Pancreas (tissue), 10 donors: ENCODE measurements at regions not wholly inside any gene's neighbourhood (a gene's known extent, or its start where the extent isn't known, plus 50 kb on each side); places are given as distances from the start of the nearest gene placed in this dataset.

ENCODE experiments used
- ATAC-seq, 4 donors: fragments of 200-7000 bp; cut with Tn5 transposase; one replicate each; pipeline versions ENCODE4 v1.8.0 to v1.9.1; 2020; ENCODE audit warnings: mild to moderate bottlenecking in 4 of 4, moderate library complexity in 4 of 4
- DNase-seq, 6 donors: peaks; one replicate each; pipeline ENCODE4 v3.0.0-alpha.2; 2020
- FAIRE-seq: peaks from 2 replicates; lab custom pipeline; 2012; peaks lifted over from hg19 to GRCh38; lab: Jason Lieb, UNC
- H3K27ac ChIP-seq, 4 donors: fragments of 200-600 bp; sonication (generic); 1 replicate in 3 of 4; 2 replicates in 1 of 4; pipeline versions ENCODE4 v1.5.0 to v1.8.0; 2020
- H3K27me3 ChIP-seq, 4 donors: fragments of 200-600 bp; one replicate each; pipeline ENCODE4 v1.8.0; 2021
- H3K36me3 ChIP-seq, 3 donors: fragments of 200-600 bp; sonication (generic) in 1 of 3; one replicate each; pipeline versions ENCODE4 v1.5.0 to v1.8.0; 2020 to 2021
- H3K4me1 ChIP-seq, 3 donors: fragments of 200-600 bp; one replicate each; pipeline ENCODE4 v1.8.0; 2021
- H3K4me3 ChIP-seq, 4 donors: fragments of 200-600 bp; sonication (generic) in 2 of 4; one replicate each; pipeline versions ENCODE4 v1.5.0 to v1.8.0; 2020 to 2021
- H3K9me3 ChIP-seq, 4 donors: fragments of 200-600 bp; one replicate each; pipeline ENCODE4 v1.8.0; 2021
- WGBS, 2 donors: extraction: QIAGEN DNeasy Blood & Tissue Kit; methylation state at CpG; one replicate each; pipeline ENCODE4 v1.1.7; 2013; 5-methylcytosine and 5-hydroxymethylcytosine counted together
- intact Hi-C, 3 donors: fragments of 100-400 bp; cut with DNase I; formaldehyde crosslinking; loops; one replicate each; pipeline versions ENCODE4 v1.11.1 to v1.14.2; 2022
- TF ChIP-seq, protein P1 (sequence below), 4 donors: fragments of 200-600 bp; sonication (generic) in 3 of 4; IDR thresholded peaks; one replicate each; pipeline versions ENCODE4 v1.5.0 to v1.8.0; 2021; ENCODE audit warnings: antibody characterized with exemption in 4 of 4
- donor health status: healthy with polysubstance abuse.
- donor health status: DM: no; HTN: no; CAD: no; lungs with moderate emphysema.
- donor health status: DM: no; HTN: no; CAD: no.
- donor health status: control.
- donor health status: control.
- donor health status: Bipolar disorder and iron deficiency.
- donor health status: DM: yes; HTN: yes; CAD: no.
- donor health status: DM: no; HTN: no; CAD: no.
- donor health status: DM: no; HTN: no; CAD: no.
- donor health status: DM: yes; HTN: yes; CAD: no.

DNA sequence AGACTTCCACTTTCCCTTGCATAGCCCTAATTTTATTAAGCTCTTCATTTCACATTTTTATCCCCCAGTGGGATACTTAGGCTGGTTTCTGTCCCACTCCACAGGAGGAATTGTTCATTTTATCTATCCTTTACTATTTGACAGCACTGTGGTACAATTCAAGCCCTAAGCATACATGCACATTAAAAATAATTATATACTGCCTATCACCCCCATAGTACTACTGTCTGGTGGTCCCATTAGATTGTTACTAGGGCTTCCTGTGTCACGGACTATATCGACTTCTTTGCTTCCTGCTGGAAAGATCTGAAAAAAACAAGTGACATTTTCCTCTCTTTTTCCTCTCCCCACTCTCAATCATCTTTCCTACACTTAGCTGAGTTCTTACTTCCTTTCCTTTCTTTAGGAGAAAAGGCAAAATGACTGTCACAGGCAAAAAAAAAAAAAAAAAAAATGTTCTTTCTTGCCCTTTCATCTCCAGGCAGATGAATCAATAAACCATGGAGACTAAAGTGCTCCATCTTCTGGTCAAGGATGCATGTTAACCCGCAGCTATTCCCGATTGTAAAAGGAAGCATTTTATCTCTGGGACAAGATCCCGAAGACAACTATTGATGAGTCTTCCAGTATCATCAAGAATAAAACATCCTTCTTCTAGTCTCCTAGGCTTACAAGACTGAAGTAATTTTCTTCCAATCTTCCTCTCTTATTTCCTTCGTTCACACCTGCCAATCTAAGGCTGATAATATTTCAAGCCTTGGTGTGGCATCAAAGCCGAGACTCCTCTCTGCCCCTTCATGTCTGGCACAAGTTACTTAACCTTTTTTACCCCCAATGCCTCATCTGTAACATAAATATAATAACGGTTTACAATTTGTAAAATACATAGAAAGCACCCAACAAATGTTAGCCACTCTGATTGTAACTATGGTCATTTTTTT, 94.4 kb upstream of the PLEKHG7 start:
- Histone ChIP-seq H3K4me1 (no peaks in the 10 kb centered on the region), H3K27ac (no peak overlapping the region), H3K4me3 (no peak overlapping the region), H3K36me3 (no peaks in the 10 kb centered on the region), H3K9me3 (no peaks in the 10 kb centered on the region), H3K27me3 (no peaks in the 10 kb centered on the region)
- intact Hi-C loops, result no loop called here
- ATAC-seq, result peak in 3 of 4 donors; percentile 65 to 79 (median 70)
- TF ChIP-seq, protein P1, sequence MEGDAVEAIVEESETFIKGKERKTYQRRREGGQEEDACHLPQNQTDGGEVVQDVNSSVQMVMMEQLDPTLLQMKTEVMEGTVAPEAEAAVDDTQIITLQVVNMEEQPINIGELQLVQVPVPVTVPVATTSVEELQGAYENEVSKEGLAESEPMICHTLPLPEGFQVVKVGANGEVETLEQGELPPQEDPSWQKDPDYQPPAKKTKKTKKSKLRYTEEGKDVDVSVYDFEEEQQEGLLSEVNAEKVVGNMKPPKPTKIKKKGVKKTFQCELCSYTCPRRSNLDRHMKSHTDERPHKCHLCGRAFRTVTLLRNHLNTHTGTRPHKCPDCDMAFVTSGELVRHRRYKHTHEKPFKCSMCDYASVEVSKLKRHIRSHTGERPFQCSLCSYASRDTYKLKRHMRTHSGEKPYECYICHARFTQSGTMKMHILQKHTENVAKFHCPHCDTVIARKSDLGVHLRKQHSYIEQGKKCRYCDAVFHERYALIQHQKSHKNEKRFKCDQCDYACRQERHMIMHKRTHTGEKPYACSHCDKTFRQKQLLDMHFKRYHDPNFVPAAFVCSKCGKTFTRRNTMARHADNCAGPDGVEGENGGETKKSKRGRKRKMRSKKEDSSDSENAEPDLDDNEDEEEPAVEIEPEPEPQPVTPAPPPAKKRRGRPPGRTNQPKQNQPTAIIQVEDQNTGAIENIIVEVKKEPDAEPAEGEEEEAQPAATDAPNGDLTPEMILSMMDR (IDR thresholded peaks at IDR 0.05), result peak in 1 of 4 donors; percentile 22
- WGBS, 2 donors, result 36% methylated on average over 8 of the region's 8 CpGs
- peak; percentile 53 for FAIRE-seq
- DNase-seq, result no peak

DNA sequence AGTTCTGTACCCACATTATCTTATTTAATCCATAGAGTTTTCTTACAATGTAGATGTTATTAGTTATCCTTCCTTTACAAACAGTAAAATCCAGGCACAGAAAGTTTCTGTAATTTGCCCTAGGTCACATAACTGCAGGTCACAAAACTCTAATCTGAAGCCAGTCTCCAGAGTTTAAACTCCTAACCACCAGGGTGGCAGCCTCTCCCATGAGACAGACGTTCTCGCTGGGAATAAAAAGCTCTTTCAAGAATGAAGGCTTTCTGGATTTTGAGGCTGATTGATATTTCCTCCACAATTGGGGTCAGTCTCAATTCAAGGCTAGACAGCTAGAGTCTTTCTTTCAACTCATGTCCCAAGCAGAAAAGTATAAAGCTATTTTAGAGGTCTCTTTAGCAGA, 95.8 kb upstream of the PLEKHG7 start:
- Histone ChIP-seq H3K27me3 (no peaks in the 10 kb centered on the region), H3K4me1 (no peaks in the 10 kb centered on the region), H3K36me3 (no peaks in the 10 kb centered on the region), H3K9me3 (no peaks in the 10 kb centered on the region), H3K4me3 (no peak overlapping the region), H3K27ac (no peak overlapping the region)
- no peak for FAIRE-seq
- TF ChIP-seq, protein P1 (IDR thresholded peaks at IDR 0.05), result no peak
- DNase-seq, result no peak
- WGBS, 2 donors, result 76 to 80% methylated on average over 2 of the region's 2 CpGs
- intact Hi-C loops, result no loop called here
- no peak for ATAC-seq

DNA sequence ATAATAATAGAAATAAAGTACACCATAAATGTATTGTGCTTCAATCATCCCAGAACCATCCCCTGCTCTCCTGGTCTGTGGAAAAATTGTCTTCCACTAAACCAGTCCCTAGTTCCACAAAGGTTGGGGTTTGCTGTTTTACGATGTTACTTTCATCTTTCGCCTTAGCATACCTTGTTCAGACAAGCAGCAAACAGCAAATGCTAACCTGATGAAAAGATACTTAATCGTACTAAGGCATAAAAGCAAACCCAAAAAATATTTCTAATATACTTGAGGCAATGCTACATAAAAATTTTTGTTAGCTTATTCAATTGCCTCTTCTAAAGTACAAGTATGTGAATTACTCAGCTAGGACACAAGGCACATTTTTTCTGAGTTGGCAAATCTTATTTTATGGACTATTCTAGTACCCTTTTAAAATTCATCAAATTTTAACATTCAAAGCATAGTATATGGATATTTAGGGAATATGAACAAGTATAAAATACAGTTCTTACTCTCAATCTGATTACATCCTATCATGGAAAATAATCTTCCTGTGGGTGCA, 97.1 kb upstream of the PLEKHG7 start:
- no peaks in the 10 kb centered on the region for H3K27me3 ChIP-seq
- 89 to 93% methylated on average over 3 of the region's 3 CpGs for whole genome bisulfite sequencing, 2 donors
- DNase-seq (no peak), FAIRE-seq (no peak), ATAC-seq (no peak)
- H3K4me1 ChIP-seq, result no peaks in the 10 kb centered on the region
- TF ChIP-seq, protein P1 (IDR thresholded peaks at IDR 0.05), result no peak
- H3K4me3 ChIP-seq, result no peak overlapping the region
- H3K9me3 ChIP-seq, result no peaks in the 10 kb centered on the region
- H3K36me3 ChIP-seq, result no peaks in the 10 kb centered on the region
- H3K27ac ChIP-seq, result peak overlapping the region in 1 of 4 donors; percentile 35
- intact Hi-C loops, result no loop called here

- Histone ChIP-seq H3K27me3 (no peaks in the 10 kb centered on the region), H3K4me1 (no peaks in the 10 kb centered on the region), H3K36me3 (no peaks in the 10 kb centered on the region), H3K4me3 (no peak overlapping the region), H3K9me3 (no peaks in the 10 kb centered on the region), H3K27ac (peak overlapping the region in 1 of 4 donors; percentile 35)
- FAIRE-seq (peak; percentile 43), DNase-seq (no peak), ATAC-seq (peak in 1 of 4 donors; percentile 48)
- intact Hi-C loops, result no loop called here
- TF ChIP-seq, protein P1 (IDR thresholded peaks at IDR 0.05), result no peak
Observed at GRCh38 chr12:92604786-92605185, 98.0 kb upstream of the PLEKHG7 start.
